Activated CD4-positive, alpha-beta memory T cell treated with anti-CD3 and anti-CD28 coated beads for 36 hours (primary cell): ENCODE measurements at regions not wholly inside any gene's neighbourhood (a gene's known extent, or its start where the extent isn't known, plus 50 kb on each side); places are given as distances from the start of the nearest gene placed in this dataset.
A peak's percentile ranks its signal among the peaks of the same experiment; 100 is the strongest.

Source experiments
- CTCF ChIA-PET: fragments of 350-600 bp; sonication (Branson Sonifier 250); formaldehyde crosslinking; loops from one replicate; lab custom pipeline; 2021; ENCODE audit warnings: antibody characterized with exemption, inconsistent platforms; lab: Charles Lee
- POLR2A ChIA-PET: fragments of 350-600 bp; sonication (Branson Sonifier 250); formaldehyde crosslinking; loops from one replicate; lab custom pipeline; 2021; ENCODE audit warnings: antibody characterized with exemption; lab: Charles Lee
- DNase-seq: peaks from one replicate; pipeline ENCODE4 v3.0.0-alpha.2; 2020
- H3K27ac Mint-ChIP-seq: one replicate; pipeline ENCODE4 v1.8.0; 2021; ENCODE audit warnings: mixed read lengths
- H3K27me3 Mint-ChIP-seq: one replicate; pipeline ENCODE4 v1.8.0; 2021; ENCODE audit warnings: mixed read lengths
- H3K36me3 Mint-ChIP-seq: one replicate; pipeline ENCODE4 v1.8.0; 2021; ENCODE audit warnings: mixed read lengths
- H3K4me1 Mint-ChIP-seq: one replicate; pipeline ENCODE4 v1.8.0; 2021; ENCODE audit warnings: low read depth, mixed read lengths
- H3K4me3 Mint-ChIP-seq: one replicate; pipeline ENCODE4 v1.8.0; 2021; ENCODE audit warnings: mild to moderate bottlenecking, mixed read lengths
- H3K9me3 Mint-ChIP-seq: one replicate; pipeline ENCODE4 v1.8.0; 2021; ENCODE audit warnings: mixed read lengths
- intact Hi-C: fragments of 100-400 bp; cut with micrococcal nuclease; formaldehyde crosslinking; loops from one replicate; pipeline ENCODE4 v1.15.1; 2023

DNA sequence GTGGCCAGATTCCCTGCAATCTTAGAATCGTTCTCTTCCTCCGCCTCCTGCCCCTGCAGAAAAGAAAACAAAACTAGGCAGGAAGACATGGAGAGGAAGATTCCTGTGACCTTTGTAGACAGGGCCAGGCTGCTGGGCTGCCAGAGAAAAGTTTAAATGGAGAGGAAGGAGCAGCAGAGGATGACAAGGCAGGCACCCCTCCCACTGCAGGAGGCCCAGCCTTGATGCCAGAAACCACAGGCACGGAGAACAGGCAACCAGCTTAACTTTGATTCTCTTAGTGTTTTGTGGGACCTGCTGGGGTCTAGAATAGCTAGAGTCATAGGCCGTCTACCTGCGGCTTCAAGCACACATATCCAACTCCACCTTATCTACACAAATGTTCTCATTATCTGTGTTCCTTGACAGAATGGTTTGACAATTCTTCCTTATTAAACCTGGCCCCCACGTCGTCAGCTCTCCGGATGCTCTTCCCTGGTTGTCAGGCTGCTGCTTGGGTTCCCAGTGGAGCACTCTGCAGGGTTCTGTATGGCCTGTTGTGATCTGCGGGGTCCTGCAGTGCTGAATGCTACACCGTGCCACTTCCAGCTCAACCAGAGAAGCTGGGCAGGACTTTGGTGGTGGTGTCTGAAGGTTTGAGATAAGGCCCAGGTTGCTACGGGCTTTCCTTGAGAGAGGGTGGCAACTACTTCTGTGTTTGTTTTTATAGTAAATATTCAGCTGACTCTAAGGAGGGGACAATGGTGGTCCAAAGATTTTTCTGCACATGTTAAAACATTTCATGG lies 609.5 kb downstream of the AACS start:
- POLR2A ChIA-PET = no interaction called here
- no peak for DNase-seq
- H3K9me3 Mint-ChIP-seq = no peaks in the 10 kb centered on the region
- H3K27ac Mint-ChIP-seq = no peak overlapping the region
- CTCF ChIA-PET = no interaction called here
- H3K4me3 Mint-ChIP-seq = no peak overlapping the region
- intact Hi-C loops = no loop called here
- no peaks in the 10 kb centered on the region for H3K4me1 Mint-ChIP-seq
- H3K27me3 Mint-ChIP-seq = no peaks in the 10 kb centered on the region
- H3K36me3 Mint-ChIP-seq = no peaks in the 10 kb centered on the region

DNA sequence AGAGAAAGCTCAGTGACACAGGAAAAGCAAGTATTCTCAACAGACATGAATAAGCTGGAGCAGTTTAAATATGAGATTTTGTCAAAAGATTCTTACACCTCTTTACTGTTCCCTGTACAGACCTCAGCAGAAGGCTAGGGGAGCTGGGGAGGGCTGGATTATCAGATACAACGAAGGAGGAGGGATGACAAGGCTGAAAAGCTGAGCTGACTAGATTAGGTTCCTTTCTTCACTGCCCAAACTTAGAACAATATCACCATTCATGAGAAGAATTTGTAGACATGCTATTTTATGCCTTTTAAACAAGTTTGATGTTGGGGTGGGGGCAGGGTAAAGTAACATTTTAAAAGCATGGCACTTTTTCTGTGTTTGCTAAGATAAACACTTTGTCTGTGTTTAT lies 611.1 kb downstream of the AACS start:
- intact Hi-C loops = no loop called here
- Mint-ChIP-seq H3K9me3 (peaks cover 2% of the 10 kb centered on the region), H3K27me3 (no peaks in the 10 kb centered on the region), H3K36me3 (no peaks in the 10 kb centered on the region), H3K4me3 (no peak overlapping the region), H3K4me1 (no peaks in the 10 kb centered on the region), H3K27ac (no peak overlapping the region)
- ChIA-PET CTCF (no interaction called here), POLR2A (no interaction called here)
- no peak for DNase-seq

DNA sequence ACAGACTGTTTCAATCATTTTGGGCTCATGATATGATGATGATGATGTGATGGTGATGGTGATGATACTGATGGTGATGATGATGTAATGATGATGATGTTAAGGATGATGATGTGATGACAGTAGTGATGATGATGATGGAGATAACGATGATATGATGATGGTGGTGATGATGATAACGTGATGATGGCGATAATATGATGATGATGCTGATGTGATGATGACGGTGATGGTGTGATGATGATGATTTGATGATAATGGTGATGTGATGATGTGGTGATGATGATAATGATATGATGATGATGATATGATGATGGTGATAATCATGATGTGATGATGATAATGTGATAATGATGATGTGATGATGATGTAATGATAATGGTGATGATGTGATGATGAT lies 612.6 kb downstream of the AACS start:
- intact Hi-C loops = no loop called here
- no peaks in the 10 kb centered on the region for H3K36me3 Mint-ChIP-seq
- H3K27me3 Mint-ChIP-seq = no peaks in the 10 kb centered on the region
- POLR2A ChIA-PET = no interaction called here
- CTCF ChIA-PET = no interaction called here
- no peaks in the 10 kb centered on the region for H3K4me1 Mint-ChIP-seq
- DNase-seq = no peak
- no peak overlapping the region for H3K27ac Mint-ChIP-seq
- H3K4me3 Mint-ChIP-seq = no peak overlapping the region
- H3K9me3 Mint-ChIP-seq = peaks cover 2% of the 10 kb centered on the region

DNA sequence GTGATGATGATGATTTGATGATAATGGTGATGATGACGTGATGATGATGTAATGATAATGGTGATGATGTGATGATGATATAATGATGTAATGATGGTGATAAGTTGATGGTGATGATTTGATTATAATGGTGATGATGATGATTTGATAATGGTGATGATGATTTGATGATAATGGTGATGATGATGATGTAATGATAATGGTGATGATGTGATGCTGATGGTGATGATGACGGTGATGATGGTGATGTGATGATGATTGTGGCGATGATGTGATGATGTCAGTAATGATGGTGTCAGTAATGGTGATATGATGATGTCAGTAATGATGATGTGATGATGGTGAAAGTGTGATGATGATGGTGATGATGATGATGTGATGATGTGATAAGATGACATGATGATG lies 613.4 kb downstream of the AACS start:
- Mint-ChIP-seq H3K4me3 (no peak overlapping the region), H3K27me3 (no peaks in the 10 kb centered on the region), H3K36me3 (no peaks in the 10 kb centered on the region), H3K27ac (no peak overlapping the region), H3K9me3 (peaks cover 2% of the 10 kb centered on the region), H3K4me1 (no peaks in the 10 kb centered on the region)
- DNase-seq = no peak
- CTCF ChIA-PET = no interaction called here
- POLR2A ChIA-PET = no interaction called here
- intact Hi-C loops = no loop called here

- CTCF ChIA-PET = interaction anchor here (0.7 kb wide), 1 partner anchor 11 kb away, joined by 3 read pairs; no protein-coding TSS in a partner anchor
- Mint-ChIP-seq H3K27ac (no peak overlapping the region), H3K4me1 (no peaks in the 10 kb centered on the region), H3K9me3 (peaks cover 2% of the 10 kb centered on the region), H3K4me3 (no peak overlapping the region), H3K27me3 (peaks cover 1% of the 10 kb centered on the region), H3K36me3 (no peaks in the 10 kb centered on the region)
- POLR2A ChIA-PET = no interaction called here
- peak; percentile 48 for DNase-seq
- intact Hi-C loops = no loop called here
Observed at GRCh38 chr12:125683748-125684381, 618.6 kb downstream of the AACS start.

DNA sequence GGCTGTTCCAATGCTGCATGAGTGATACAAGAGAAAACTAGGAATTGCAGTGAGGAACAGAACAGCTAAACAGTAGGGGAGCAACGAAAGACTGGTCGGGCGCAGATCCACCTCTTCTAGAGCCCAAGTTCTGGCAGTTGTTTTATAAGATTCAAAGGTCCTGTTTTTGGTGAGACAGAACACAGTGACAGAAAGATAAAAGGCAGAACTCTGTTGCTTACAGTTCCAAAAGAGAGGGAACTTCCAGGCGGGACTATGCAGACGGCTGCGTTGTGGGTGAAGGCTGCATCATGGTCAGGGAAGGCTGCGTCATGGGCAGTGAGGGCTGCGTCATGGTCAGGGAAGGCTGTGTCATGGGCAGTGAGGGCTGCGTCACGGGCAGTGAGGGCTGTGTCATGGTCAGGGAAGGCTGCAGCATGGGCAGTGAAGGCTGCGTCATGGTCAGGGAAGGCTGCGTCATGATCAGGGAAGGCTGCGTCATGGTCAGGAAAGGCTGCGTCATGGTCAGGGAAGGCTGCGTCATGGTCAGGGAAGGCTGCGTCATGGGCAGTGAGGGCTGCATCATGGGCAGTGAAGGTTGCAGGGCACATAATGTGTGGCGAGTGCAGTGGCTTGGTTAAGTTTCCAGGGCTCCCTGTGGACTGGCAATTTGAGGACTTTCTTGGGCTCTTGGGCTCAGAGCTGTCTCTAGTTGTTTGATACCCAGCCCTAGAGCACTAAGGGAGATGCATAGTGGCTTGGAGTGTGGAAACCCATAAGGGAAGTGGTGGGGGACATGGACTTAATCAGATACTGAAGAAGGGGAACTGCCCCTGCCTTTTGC lies 619.9 kb downstream of the AACS start:
- peaks cover 1% of the 10 kb centered on the region for H3K27me3 Mint-ChIP-seq
- ChIA-PET CTCF (no interaction called here), POLR2A (no interaction called here)
- intact Hi-C loops = no loop called here
- no peak overlapping the region for H3K4me3 Mint-ChIP-seq
- H3K36me3 Mint-ChIP-seq = no peaks in the 10 kb centered on the region
- no peaks in the 10 kb centered on the region for H3K4me1 Mint-ChIP-seq
- H3K27ac Mint-ChIP-seq = no peak overlapping the region
- DNase-seq = no peak
- peaks cover 2% of the 10 kb centered on the region for H3K9me3 Mint-ChIP-seq

DNA sequence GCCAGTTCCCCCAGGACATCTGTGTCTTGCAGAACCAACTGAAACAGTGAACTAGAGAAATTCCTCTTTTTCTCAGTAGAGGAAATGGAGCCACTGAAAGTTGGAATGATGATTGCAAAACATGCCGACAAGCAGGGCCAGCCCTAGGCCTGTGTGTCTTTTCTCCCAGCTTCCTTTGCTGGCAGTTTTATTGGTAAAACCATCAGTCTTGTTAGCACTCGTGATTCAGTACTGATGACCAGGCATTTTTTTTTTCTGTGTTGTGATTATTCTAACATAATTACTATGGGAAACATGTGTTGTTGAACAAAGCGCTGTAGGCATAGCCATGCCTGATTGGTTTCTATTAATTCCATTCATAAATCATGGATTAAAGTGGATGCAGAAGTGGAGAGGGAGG lies 620.7 kb downstream of the AACS start:
- no peak for DNase-seq
- peaks cover 1% of the 10 kb centered on the region for H3K27me3 Mint-ChIP-seq
- H3K9me3 Mint-ChIP-seq = no peaks in the 10 kb centered on the region
- no peaks in the 10 kb centered on the region for H3K36me3 Mint-ChIP-seq
- ChIA-PET POLR2A (no interaction called here), CTCF (no interaction called here)
- H3K4me3 Mint-ChIP-seq = no peak overlapping the region
- intact Hi-C loops = no loop called here
- no peaks in the 10 kb centered on the region for H3K4me1 Mint-ChIP-seq
- H3K27ac Mint-ChIP-seq = no peak overlapping the region

GRCh38 chr12:125687403-125687802 lies 622.2 kb downstream of the AACS start:
- Mint-ChIP-seq H3K4me3 (no peak overlapping the region), H3K36me3 (no peaks in the 10 kb centered on the region), H3K9me3 (no peaks in the 10 kb centered on the region), H3K27me3 (peaks cover 1% of the 10 kb centered on the region), H3K4me1 (no peaks in the 10 kb centered on the region), H3K27ac (no peak overlapping the region)
- ChIA-PET CTCF (no interaction called here), POLR2A (no interaction called here)
- DNase-seq = no peak
- intact Hi-C loops = no loop called here

- POLR2A ChIA-PET = no interaction called here
- DNase-seq = no peak
- H3K4me1 Mint-ChIP-seq = no peaks in the 10 kb centered on the region
- H3K4me3 Mint-ChIP-seq = no peak overlapping the region
- intact Hi-C loops = no loop called here
- CTCF ChIA-PET = no interaction called here
- no peak overlapping the region for H3K27ac Mint-ChIP-seq
- no peaks in the 10 kb centered on the region for H3K9me3 Mint-ChIP-seq
- H3K36me3 Mint-ChIP-seq = no peaks in the 10 kb centered on the region
- peaks cover 1% of the 10 kb centered on the region for H3K27me3 Mint-ChIP-seq
Observed at GRCh38 chr12:125687820-125688219, 622.6 kb downstream of the AACS start.

DNA sequence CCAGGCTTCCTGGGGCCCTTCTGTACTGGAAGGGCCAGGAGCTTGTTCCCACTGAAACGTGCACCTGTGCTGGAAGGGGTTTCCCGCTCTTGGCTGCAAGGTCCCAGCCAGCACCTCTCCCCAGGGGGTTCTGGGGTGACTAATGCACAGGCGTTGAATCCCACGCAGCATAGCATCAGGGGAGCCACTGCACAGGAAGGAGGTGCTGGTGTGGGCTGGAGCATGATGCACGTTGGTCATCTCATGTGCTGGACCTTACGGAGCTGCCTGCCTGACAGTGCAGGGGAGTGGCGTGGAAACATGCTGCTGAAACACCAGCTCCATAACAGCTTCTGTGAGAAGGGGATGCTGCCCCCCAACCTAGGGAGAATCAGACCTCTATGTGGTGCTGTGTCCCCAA lies 623.0 kb downstream of the AACS start:
- DNase-seq = no peak
- Mint-ChIP-seq H3K4me3 (no peak overlapping the region), H3K27me3 (peaks cover 1% of the 10 kb centered on the region), H3K27ac (no peak overlapping the region), H3K9me3 (no peaks in the 10 kb centered on the region), H3K36me3 (no peaks in the 10 kb centered on the region), H3K4me1 (no peaks in the 10 kb centered on the region)
- ChIA-PET POLR2A (no interaction called here), CTCF (no interaction called here)
- intact Hi-C loops = no loop called here

- H3K4me3 Mint-ChIP-seq = no peak overlapping the region
- no peak for DNase-seq
- H3K36me3 Mint-ChIP-seq = no peaks in the 10 kb centered on the region
- POLR2A ChIA-PET = no interaction called here
- no peak overlapping the region for H3K27ac Mint-ChIP-seq
- intact Hi-C loops = no loop called here
- CTCF ChIA-PET = interaction anchor here (0.6 kb wide), 1 partner anchor 1692 kb away, joined by 3 read pairs; no protein-coding TSS in a partner anchor
- H3K9me3 Mint-ChIP-seq = no peaks in the 10 kb centered on the region
- H3K27me3 Mint-ChIP-seq = peaks cover 1% of the 10 kb centered on the region
- no peaks in the 10 kb centered on the region for H3K4me1 Mint-ChIP-seq
Observed at GRCh38 chr12:125688881-125689280, 623.6 kb downstream of the AACS start.

- Mint-ChIP-seq H3K4me3 (no peak overlapping the region), H3K36me3 (no peaks in the 10 kb centered on the region), H3K4me1 (no peaks in the 10 kb centered on the region), H3K27ac (no peak overlapping the region), H3K27me3 (no peaks in the 10 kb centered on the region), H3K9me3 (no peaks in the 10 kb centered on the region)
- intact Hi-C loops = no loop called here
- DNase-seq = no peak
- ChIA-PET POLR2A (no interaction called here), CTCF (no interaction called here)
Observed at GRCh38 chr12:125689576-125690410, 624.6 kb downstream of the AACS start.
